ENCODE measurements at regions not wholly inside any gene's neighbourhood (a gene's known extent, or its start where the extent isn't known, plus 50 kb on each side); places are given as distances from the start of the nearest gene placed in this dataset.
A peak's percentile ranks its signal among the peaks of the same experiment; 100 is the strongest.
"Not testable (repeated sequence)": the region's sequence is repeated elsewhere in the genome, so short reads cannot be mapped to it uniquely, and the experiment has no call there.

GRCh38 chr7:156327474-156327873 lies 313.1 kb upstream of the RNF32 start:
- H3K4me3 ChIP-seq (ENCODE audit: low read depth, low read length), result no peak overlapping the region
- peaks cover 10% of the 10 kb centered on the region for H3K9me3 Mint-ChIP-seq (ENCODE audit: unreplicated experiment)
- TF ChIP-seq, protein P1, sequence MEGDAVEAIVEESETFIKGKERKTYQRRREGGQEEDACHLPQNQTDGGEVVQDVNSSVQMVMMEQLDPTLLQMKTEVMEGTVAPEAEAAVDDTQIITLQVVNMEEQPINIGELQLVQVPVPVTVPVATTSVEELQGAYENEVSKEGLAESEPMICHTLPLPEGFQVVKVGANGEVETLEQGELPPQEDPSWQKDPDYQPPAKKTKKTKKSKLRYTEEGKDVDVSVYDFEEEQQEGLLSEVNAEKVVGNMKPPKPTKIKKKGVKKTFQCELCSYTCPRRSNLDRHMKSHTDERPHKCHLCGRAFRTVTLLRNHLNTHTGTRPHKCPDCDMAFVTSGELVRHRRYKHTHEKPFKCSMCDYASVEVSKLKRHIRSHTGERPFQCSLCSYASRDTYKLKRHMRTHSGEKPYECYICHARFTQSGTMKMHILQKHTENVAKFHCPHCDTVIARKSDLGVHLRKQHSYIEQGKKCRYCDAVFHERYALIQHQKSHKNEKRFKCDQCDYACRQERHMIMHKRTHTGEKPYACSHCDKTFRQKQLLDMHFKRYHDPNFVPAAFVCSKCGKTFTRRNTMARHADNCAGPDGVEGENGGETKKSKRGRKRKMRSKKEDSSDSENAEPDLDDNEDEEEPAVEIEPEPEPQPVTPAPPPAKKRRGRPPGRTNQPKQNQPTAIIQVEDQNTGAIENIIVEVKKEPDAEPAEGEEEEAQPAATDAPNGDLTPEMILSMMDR (IDR thresholded peaks at IDR 0.05; ENCODE audit: insufficient read depth in 1 of 2, low read depth in 1 of 2, low read length in 1 of 2, severe bottlenecking in 1 of 2, unreplicated experiment in 1 of 2), result no peak
- BruUV-seq (replicated peaks), result no TSS peak
- no peak overlapping the region for H3K4me3 Mint-ChIP-seq (ENCODE audit: unreplicated experiment)
- H3K27me3 ChIP-seq (replicated peaks; ENCODE audit: control insufficient read depth, insufficient read depth, low read length), result no peaks in the 10 kb centered on the region
- no peaks in the 10 kb centered on the region for H3K4me1 ChIP-seq
- intact Hi-C loops (cut with micrococcal nuclease; ENCODE audit: unreplicated experiment), result no loop called here
- no peaks in the 10 kb centered on the region for H3K36me3 Mint-ChIP-seq (ENCODE audit: insufficient read depth, unreplicated experiment)
- ChIA-PET POLR2A (no interaction called here), CTCF (no interaction called here)
- no peaks in the 10 kb centered on the region for H3K36me3 ChIP-seq (ENCODE audit: control insufficient read depth, insufficient read depth, low read length)
- H3K27ac Mint-ChIP-seq (ENCODE audit: unreplicated experiment), result no peak overlapping the region
- H3K4me1 Mint-ChIP-seq (ENCODE audit: low read depth, unreplicated experiment), result no peaks in the 10 kb centered on the region
- peak in 1 of 2 experiments; percentile 11 for DNase-seq
- no peaks in the 10 kb centered on the region; the same call in 1 of the 2 replicates for H3K9me3 ChIP-seq
- H3K27me3 Mint-ChIP-seq (ENCODE audit: insufficient read depth, unreplicated experiment), result no peaks in the 10 kb centered on the region

GRCh38 chr7:156324201-156324600 lies 316.4 kb upstream of the RNF32 start:
- Histone ChIP-seq H3K9me3 (no peaks in the 10 kb centered on the region), H3K27me3 (replicated peaks; ENCODE audit: control insufficient read depth, insufficient read depth, low read length) (no peaks in the 10 kb centered on the region), H3K4me3 (ENCODE audit: low read depth, low read length) (no peak overlapping the region), H3K36me3 (ENCODE audit: control insufficient read depth, insufficient read depth, low read length) (no peaks in the 10 kb centered on the region), H3K4me1 (no peaks in the 10 kb centered on the region)
- Mint-ChIP-seq H3K4me1 (ENCODE audit: low read depth, unreplicated experiment) (no peaks in the 10 kb centered on the region), H3K4me3 (ENCODE audit: unreplicated experiment) (no peak overlapping the region), H3K27me3 (ENCODE audit: insufficient read depth, unreplicated experiment) (no peaks in the 10 kb centered on the region), H3K36me3 (ENCODE audit: insufficient read depth, unreplicated experiment) (no peaks in the 10 kb centered on the region), H3K27ac (ENCODE audit: unreplicated experiment) (no peak overlapping the region), H3K9me3 (ENCODE audit: unreplicated experiment) (no peaks in the 10 kb centered on the region)
- intact Hi-C loops (cut with micrococcal nuclease; ENCODE audit: unreplicated experiment), result no loop called here
- DNase-seq, result no peak
- ChIA-PET CTCF (no interaction called here), POLR2A (no interaction called here)
- no TSS peak for BruUV-seq (replicated peaks)
- TF ChIP-seq, protein P1 (IDR thresholded peaks at IDR 0.05; ENCODE audit: insufficient read depth in 1 of 2, low read depth in 1 of 2, low read length in 1 of 2, severe bottlenecking in 1 of 2, unreplicated experiment in 1 of 2), result no peak

GRCh38 chr7:156321430-156321829 lies 319.1 kb upstream of the RNF32 start:
- CTCF ChIA-PET; BruUV-seq (replicated peaks); H3K36me3 Mint-ChIP-seq (ENCODE audit: insufficient read depth, unreplicated experiment); H3K9me3 Mint-ChIP-seq (ENCODE audit: unreplicated experiment); intact Hi-C loops (cut with micrococcal nuclease; ENCODE audit: unreplicated experiment); H3K4me3 Mint-ChIP-seq (ENCODE audit: unreplicated experiment); H3K4me1 ChIP-seq; H3K27me3 ChIP-seq (replicated peaks; ENCODE audit: control insufficient read depth, insufficient read depth, low read length); POLR2A ChIA-PET; H3K27me3 Mint-ChIP-seq (ENCODE audit: insufficient read depth, unreplicated experiment); DNase-seq; H3K4me3 ChIP-seq (ENCODE audit: low read depth, low read length); H3K36me3 ChIP-seq (ENCODE audit: control insufficient read depth, insufficient read depth, low read length); H3K9me3 ChIP-seq; H3K4me1 Mint-ChIP-seq (ENCODE audit: low read depth, unreplicated experiment); H3K27ac Mint-ChIP-seq (ENCODE audit: unreplicated experiment): not testable (repeated sequence)

- H3K27me3 Mint-ChIP-seq (ENCODE audit: insufficient read depth, unreplicated experiment), result peaks cover 3% of the 10 kb centered on the region
- no peak overlapping the region for H3K4me3 Mint-ChIP-seq (ENCODE audit: unreplicated experiment)
- no peak overlapping the region for H3K4me3 ChIP-seq (ENCODE audit: low read depth, low read length)
Measured at GRCh38 chr7:156318926-156319325, 321.6 kb upstream of the RNF32 start.

More at GRCh38 chr7:156318926-156319325, 321.6 kb upstream of the RNF32 start:
- H3K27ac Mint-ChIP-seq (ENCODE audit: unreplicated experiment), result no peak overlapping the region
- Histone ChIP-seq H3K9me3 (peaks cover 17% of the 10 kb centered on the region), H3K36me3 (ENCODE audit: control insufficient read depth, insufficient read depth, low read length) (no peaks in the 10 kb centered on the region), H3K27me3 (replicated peaks; ENCODE audit: control insufficient read depth, insufficient read depth, low read length) (no peaks in the 10 kb centered on the region), H3K4me1 (no peaks in the 10 kb centered on the region)
- H3K36me3 Mint-ChIP-seq (ENCODE audit: insufficient read depth, unreplicated experiment), result no peaks in the 10 kb centered on the region
- ChIA-PET CTCF (no interaction called here), POLR2A (no interaction called here)
- intact Hi-C loops (cut with micrococcal nuclease; ENCODE audit: unreplicated experiment), result no loop called here
- peaks cover 15% of the 10 kb centered on the region for H3K9me3 Mint-ChIP-seq (ENCODE audit: unreplicated experiment)
- no TSS peak for BruUV-seq (replicated peaks)
- DNase-seq, result no peak
- TF ChIP-seq, protein P1 (IDR thresholded peaks at IDR 0.05; ENCODE audit: insufficient read depth in 1 of 2, low read depth in 1 of 2, low read length in 1 of 2, severe bottlenecking in 1 of 2, unreplicated experiment in 1 of 2), result no peak
- no peaks in the 10 kb centered on the region for H3K4me1 Mint-ChIP-seq (ENCODE audit: low read depth, unreplicated experiment)
